ENCODE measurements at regions not wholly inside any gene's neighbourhood (a gene's known extent, or its start where the extent isn't known, plus 50 kb on each side); places are given as distances from the start of the nearest gene placed in this dataset.
"Not testable (repeated sequence)": the region's sequence is repeated elsewhere in the genome, so short reads cannot be mapped to it uniquely, and the experiment has no call there.

- DNase-seq (ENCODE audit: low spot score): peak; percentile 22
These were observed 115.5 kb upstream of the G2E3 start for GRCh38 chr14:30443368-30444007.

- no peak for DNase-seq (ENCODE audit: low spot score)
These were observed 114.5 kb upstream of the G2E3 start for GRCh38 chr14:30444451-30444850.

- no peak for DNase-seq (ENCODE audit: low spot score)
These were observed 113.8 kb upstream of the G2E3 start for GRCh38 chr14:30445011-30445793.

GRCh38 chr14:30445852-30446251 is 113.1 kb upstream of the G2E3 start:
- no peak for DNase-seq (ENCODE audit: low spot score)

GRCh38 chr14:30450631-30451545 is 108.1 kb upstream of the G2E3 start:
- peak; percentile 11 for DNase-seq (ENCODE audit: low spot score)

- no peak for DNase-seq (ENCODE audit: low spot score)
These were observed 102.7 kb upstream of the G2E3 start for GRCh38 chr14:30456296-30456695.

- DNase-seq (ENCODE audit: low spot score): no peak
These were observed 96.6 kb upstream of the G2E3 start for GRCh38 chr14:30462358-30462757.

- DNase-seq (ENCODE audit: low spot score): no peak
These were observed 94.5 kb upstream of the G2E3 start for GRCh38 chr14:30464481-30464880.

- DNase-seq (ENCODE audit: low spot score): no peak
These were observed 90.6 kb upstream of the G2E3 start for GRCh38 chr14:30468354-30468753.

GRCh38 chr14:30471980-30472379 is 87.0 kb upstream of the G2E3 start:
- no peak for DNase-seq (ENCODE audit: low spot score)

GRCh38 chr14:30473846-30474696 is 84.9 kb upstream of the G2E3 start:
- not testable (repeated sequence) for DNase-seq (ENCODE audit: low spot score)

- DNase-seq (ENCODE audit: low spot score): no peak
These were observed 76.7 kb upstream of the G2E3 start for GRCh38 chr14:30482276-30482675.

GRCh38 chr14:30484201-30484600 is 74.8 kb upstream of the G2E3 start:
- no peak for DNase-seq (ENCODE audit: low spot score)

- no peak for DNase-seq (ENCODE audit: low spot score)
These were observed 74.0 kb upstream of the G2E3 start for GRCh38 chr14:30484976-30485375.

- DNase-seq (ENCODE audit: low spot score): no peak
These were observed 62.1 kb upstream of the G2E3 start for GRCh38 chr14:30496852-30497251.

GRCh38 chr14:30499358-30499757 is 59.6 kb upstream of the G2E3 start:
- DNase-seq (ENCODE audit: low spot score): no peak

- DNase-seq (ENCODE audit: low spot score): no peak
These were observed 58.7 kb upstream of the G2E3 start for GRCh38 chr14:30500222-30500621.

GRCh38 chr14:30507209-30507608 is 51.7 kb upstream of the G2E3 start:
- DNase-seq (ENCODE audit: low spot score): no peak

All from AG20443 (cell line).